NCI-H1694 (cell line): ENCODE measurements at regions not wholly inside any gene's neighbourhood (a gene's known extent, or its start where the extent isn't known, plus 50 kb on each side); places are given as distances from the start of the nearest gene placed in this dataset.

Experiments
- DNase-seq: peaks from one replicate; lab custom pipeline; 2025; lab: John Stamatoyannopoulos, UW

DNA sequence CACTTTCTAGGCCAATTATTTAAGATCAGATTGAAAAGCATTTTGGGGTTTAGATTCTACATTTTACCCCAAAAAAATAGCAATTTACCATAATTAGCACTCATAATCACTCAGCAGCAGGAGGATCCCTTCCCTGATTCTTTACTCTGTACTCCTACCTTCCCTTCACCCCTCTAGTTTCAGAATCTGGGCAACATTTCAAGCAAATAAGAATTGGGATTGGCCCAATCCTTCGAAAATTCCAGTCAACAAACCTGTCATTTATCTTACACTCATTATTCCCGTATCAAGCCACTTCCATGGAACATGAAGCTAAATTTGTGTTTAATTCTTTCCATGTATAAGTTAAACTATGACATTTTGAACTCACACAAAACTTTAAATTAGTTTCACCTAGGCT lies 349.1 kb upstream of the USP15 start:
- no peak for DNase-seq

DNA sequence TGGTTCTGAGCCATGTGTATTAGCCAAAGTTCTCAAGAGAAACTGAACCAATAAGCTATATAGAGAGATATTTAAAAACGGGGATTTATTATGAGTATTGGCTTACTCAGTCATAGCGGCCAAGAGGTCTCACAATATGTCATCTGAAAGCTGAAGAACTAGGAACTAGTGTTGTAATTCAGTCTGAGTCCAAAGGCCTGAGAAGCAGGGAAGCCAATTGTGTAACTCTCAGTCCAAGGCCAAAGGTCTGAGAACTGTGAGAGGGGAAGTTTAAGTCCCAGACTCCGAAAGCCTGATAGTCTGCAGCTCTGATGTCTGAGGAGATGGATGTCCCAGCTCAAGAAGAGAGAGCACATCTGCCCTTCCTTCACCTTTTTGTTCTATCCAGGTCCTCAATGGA lies 344.8 kb upstream of the USP15 start:
- no peak for DNase-seq

DNA sequence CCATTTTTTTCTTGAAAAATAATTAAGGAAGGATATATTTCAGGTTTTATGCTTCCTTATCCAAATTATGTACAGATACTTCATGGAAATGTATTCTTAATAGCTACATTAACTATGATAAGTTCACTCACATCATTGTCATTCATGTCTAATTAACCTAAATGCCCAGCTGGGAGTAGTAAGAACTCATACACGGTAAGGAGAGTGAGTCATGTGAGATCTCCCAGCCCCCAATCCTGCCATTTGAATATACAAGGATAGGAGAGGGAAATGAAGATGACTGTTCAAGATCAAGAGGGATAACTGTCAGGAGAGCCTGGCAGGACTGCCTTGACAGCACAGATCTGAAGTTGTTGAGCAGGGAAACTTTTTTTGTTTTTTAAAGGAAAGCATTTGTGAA lies 343.4 kb upstream of the USP15 start:
- no peak for DNase-seq

DNA sequence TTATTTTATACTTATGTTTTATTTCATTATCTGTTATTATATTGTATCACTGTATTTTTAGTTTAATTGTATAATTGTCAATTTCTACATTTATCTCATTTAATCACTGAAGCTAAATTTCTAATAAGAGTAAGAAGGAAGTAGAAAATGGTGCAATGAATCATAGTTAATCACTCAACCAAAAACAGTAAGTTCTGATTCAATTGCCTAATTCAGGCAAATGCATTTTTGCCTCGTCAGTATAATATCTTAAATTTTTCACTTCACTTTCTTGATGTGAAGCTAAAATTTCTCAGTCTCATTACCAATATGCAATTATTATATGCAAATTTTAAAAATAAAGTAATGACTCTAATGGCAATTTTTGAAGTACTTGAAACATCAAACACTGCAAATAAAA lies 340.5 kb upstream of the USP15 start:
- DNase-seq: no peak

DNA sequence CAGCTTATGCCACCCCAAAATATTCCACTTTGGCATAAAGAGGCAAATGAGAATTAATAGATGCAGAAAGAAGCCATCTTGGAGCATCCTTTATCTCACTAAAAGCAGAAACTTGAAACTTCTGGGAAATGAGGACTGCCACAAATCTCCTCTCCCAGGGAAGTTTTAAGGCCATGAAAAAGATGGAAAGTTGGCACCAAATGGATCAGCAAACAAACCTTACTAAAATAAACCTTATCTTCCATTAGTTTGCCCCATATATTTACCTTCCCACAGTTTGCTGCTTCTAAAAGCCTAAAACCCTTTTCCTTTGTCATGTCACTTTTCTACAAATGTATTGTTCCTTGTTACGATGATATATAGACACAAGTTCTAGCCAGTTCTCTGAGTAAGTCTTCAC lies 340.0 kb upstream of the USP15 start:
- DNase-seq: no peak

DNA sequence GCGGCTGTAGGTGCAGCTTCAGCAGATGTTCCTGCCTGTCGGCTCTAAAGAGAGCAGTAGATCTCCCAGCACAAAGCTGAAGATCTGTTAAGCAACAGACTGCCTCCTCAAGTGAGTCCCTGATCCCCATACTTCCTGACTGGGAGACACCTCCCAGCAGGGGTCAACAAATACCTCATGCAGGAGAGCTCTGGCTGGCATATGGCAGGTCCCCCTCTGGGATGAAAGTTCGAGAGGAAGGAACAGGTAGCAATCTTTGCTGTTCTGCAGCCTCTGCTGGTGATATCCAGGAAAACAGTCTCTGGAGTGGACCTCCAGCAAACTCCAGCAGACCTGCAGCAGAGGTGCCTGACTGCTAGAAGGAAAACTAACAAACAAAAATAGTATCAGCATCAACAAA lies 337.1 kb upstream of the USP15 start:
- no peak for DNase-seq

DNA sequence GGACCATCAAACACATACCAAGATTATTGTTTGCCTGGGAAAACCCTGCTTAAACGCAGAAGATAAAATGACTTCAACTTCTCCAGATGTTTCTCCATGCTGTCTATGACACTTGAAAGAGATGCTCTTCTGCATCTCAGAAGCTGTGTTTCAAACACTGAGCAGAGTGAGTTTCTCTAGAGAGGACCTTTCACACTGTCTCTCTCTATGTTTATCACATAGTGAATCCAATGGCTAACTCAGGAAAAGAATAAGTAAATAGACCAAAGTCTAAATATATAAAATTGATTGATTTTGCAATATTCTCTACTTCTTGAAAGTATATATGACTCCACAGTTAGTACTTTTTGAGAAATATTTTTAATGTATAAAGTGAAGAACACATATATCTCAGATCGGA lies 325.6 kb upstream of the USP15 start:
- DNase-seq: no peak

DNA sequence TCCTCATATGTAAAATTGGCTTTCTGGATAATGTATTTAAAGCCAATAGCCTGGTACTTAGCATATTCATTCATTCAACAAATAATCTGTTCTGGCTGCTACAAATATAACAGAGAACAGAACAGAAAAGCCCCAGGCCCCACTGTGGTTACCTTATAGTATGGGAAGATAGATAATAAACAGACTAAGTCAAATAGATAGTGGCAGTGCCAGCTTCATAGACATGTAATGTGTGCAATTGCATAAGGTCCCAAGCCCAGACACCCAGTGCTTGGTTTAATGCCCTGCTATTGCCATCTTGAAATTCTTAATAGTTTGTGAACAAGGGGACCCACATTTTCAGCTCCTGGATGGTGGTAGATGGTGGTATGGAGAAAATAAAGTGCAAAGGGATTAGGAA lies 320.2 kb upstream of the USP15 start:
- DNase-seq: no peak

DNA sequence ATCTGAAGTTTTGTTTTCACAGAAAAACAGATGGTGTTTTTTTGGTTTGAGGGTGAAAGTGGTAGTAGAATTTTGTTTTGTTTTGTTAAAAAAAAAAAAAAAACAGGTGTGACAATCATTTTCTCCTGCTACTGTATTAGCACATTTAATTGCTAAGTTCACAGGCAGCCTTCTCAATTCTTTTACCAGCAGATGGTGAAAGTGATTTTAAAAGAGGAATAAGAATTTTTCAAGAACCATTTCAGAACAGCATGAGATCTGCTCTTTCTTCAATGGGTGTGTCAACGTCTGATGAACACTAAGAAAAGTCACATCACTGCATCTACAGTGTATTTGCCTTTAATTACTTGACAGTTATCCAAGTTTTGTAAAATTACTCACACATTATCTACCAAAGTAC lies 303.7 kb upstream of the USP15 start:
- DNase-seq: no peak

DNA sequence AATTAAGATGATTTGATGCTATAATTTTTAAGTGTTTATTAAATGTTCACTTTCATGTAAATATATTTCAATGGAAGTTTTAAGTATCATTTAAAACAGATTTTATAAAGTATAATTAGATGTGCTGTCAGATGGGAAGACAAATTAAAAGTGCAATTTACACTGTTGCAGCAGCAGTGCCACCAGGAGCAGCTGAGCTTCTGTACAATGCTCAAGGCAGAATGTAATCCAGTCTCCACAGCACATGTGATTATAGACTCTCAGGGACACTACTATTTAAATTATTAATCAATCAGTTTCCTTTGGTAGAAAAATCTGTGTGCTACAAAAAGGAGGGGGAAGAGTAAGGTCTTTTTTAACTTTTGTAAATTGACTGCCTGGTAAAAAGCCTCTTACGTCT lies 285.7 kb upstream of the USP15 start:
- DNase-seq: no peak

DNA sequence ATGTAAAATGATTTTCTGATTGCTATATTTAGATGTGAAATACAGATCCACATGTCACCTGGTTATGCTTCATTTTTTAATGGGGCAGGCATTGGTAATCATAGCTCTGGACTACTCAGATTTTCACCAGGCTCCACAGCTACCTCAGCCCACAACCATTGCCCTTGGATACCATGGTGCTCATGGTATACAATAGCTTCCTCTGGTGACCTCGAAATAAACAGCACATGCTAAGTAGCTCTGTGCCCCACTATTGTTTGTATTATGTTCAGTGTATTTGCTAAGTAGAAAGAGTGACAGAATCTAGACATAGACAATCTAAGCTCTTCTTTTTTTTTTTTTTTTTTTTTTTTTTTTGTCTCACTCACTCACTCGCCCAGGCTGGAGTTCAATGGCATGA lies 274.4 kb upstream of the USP15 start:
- DNase-seq: no peak

DNA sequence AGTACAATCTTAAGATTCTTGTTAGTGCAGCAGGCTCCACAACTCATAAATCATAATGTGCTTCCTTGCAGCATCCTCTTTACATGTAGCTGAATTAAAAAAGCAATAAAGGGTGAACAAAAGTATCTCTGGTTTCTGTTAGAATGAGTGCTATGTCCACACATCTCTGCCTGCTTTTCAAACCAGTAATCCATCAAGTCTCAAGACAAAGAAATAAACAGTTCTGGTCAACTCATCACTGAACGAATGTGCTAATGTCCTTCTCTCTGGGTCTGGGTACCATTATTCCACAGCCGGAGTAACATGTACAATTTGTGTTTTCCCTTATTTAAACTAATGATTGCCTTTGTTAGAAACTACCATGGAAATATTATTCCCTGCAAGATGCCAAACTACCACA lies 273.0 kb upstream of the USP15 start:
- no peak for DNase-seq

DNA sequence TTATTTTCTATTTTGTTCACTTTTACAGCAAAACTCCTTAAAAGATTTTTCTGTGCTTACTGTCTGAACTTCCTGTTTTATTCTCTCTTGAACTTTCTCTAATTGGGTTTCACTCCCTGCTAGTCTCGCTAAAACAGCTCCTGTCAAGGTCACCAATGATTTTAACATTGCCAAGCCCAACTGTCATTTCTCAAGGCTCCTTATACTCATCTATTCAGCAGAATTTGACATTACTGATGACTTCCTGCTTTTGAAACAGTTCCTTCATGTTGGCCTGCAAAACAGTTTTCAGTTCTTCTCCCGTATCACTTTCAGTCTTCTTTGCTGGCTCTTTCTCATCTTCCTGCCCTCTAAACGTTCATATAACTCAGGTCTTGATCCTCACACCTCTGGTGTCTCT lies 268.5 kb upstream of the USP15 start:
- no peak for DNase-seq

DNA sequence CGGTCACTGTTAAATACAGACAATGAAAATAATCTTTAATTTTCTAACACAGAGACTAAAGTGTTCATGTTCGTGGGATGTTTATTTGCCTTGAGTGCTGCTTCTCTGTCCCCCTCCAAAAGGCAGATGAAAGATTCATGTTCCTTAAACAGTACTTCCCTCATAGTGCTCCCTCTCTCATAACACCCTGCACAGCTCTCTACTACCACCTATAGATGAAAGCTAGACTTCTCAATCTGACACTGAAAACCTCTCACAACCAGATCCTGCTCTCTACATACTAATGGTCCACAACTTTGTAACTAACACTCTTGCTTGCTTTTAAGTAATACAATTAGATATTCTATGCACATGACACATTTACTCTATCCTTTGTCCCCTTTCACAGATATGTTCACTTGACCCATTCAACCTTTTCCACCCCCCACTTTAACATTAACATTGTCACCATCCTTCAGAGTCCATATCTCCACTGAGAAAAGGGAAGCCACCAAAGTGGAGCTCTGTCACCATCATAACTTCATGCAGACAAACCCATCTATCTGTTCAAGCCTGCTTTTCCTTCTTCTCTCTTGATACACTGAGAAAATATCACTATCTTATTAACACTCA lies 266.4 kb upstream of the USP15 start:
- no peak for DNase-seq

DNA sequence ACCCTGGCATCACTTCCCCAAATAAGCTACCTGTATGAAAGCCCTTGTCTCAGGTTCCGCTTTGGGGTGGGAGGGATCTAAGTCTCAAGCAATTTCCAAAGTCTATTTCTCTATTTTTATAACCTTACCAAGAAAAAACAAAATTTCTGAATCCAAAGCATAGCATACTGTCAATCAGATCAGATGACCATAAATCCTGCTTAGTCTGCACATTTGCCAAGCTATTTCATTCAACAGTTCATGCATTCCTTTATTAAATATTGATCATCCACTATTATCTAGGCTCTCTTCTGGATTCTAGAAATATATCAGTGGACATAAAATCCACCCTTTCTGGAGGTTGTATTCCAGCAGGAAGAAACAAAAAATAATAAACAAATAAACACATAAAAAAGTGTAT lies 263.5 kb upstream of the USP15 start:
- no peak for DNase-seq

DNA sequence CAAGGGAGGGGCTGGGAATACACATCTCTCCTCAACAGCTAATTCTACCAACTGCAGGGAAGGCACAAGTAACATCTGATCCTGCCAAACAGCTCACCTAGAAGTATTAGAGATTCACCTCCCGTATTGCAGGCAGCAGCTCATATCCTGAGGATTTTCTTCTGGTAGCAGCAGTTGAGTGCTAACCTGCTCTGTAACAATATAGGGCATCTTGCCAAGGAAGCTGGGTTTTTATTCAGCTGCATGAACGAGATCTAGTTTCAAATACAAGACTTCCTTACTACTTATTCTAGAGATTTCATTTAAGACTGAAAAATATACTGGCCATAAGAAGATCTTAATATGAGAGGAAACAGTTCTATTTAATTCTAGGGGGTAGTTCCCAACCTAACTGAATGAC lies 261.4 kb upstream of the USP15 start:
- DNase-seq: no peak

DNA sequence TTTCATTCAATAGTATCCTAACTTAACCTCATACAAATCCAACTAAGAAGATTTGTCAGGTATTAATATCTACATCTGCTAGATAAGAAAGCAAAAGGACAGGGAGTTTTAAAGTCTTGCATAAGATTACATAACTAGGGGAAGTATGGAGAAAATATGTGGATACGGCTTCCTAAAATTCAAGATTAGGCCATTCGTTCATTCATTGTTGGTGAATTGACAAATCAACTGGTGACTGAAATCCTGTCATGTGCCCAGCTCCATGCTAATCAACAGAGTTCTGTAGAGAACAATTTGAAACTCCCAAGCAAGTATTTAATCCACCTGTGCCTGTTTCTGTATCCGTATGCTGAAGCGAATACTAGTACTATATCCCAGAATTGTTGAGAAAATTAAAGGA lies 260.9 kb upstream of the USP15 start:
- DNase-seq: no peak

DNA sequence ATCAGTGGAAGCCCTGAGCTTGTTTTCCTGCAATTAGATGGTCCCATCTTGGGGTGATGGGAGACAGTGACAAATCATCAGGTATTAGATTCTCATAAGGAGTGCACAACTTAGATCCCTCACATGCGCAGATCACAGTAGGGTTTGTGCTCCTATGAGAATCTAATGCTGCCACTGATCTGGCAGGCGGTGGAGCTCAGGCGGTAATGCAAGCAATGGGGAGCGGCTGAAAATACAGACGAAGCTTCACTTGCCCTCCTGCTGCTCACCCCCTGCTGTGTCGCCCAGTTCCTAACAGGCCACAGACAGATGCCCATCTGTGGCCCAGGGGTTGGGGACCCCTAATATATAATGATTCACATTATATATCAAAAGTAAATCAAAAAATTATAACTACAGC lies 258.8 kb upstream of the USP15 start:
- no peak for DNase-seq

DNA sequence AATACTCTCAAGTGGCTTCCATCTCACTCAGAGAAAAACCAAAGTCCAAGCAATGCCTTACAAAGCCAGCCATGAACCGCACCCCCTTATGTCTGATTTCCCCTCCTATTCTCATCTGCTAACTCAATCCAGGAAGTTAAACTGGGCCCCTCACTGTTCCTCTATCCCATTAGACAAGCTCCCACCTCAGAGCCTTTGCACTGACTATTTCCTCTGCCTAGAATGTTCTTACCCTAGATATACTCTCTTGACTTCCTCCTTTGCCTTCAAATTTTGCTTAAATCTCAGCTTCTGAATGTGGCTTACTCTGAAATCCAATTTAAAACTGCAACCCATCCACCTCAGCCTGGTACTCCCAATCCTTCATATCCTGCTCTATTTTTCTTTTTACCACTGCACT lies 257.0 kb upstream of the USP15 start:
- DNase-seq: no peak

DNA sequence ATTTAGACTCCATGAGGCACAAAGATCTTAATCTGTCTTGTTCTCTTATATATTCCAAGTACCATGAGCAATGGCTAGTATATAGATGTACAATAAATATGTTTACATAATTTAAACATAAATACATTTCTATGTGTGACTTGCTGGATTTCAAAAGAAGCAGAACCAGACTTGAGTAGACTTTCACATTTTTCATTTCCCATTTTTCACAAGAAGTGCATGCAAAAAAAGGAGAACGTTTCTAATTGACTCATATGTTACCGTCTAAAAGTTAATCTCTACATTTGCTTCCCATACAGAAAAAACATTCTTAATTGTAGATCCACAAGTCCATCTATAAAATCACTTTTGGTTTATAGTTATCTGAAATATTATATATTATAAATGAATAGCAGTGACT lies 256.5 kb upstream of the USP15 start:
- DNase-seq: no peak

DNA sequence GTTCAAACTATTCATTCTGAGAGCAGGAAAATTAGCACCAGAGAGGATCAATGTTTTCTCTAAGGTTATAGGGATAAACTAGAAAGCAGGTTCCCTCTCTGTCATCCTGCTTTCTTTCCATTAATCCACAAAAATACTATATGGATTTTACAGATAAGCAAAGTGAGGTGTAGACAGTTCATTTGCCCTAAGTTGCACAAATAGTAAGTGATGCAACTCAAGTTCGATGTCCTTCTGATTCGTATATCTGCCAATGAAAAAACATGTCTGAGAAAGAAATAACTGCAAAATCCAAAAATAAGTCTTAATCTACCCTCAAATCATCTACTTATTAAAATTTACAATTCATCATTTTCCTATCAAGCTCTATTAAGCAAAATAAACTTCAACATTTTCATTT lies 254.6 kb upstream of the USP15 start:
- DNase-seq: no peak

DNA sequence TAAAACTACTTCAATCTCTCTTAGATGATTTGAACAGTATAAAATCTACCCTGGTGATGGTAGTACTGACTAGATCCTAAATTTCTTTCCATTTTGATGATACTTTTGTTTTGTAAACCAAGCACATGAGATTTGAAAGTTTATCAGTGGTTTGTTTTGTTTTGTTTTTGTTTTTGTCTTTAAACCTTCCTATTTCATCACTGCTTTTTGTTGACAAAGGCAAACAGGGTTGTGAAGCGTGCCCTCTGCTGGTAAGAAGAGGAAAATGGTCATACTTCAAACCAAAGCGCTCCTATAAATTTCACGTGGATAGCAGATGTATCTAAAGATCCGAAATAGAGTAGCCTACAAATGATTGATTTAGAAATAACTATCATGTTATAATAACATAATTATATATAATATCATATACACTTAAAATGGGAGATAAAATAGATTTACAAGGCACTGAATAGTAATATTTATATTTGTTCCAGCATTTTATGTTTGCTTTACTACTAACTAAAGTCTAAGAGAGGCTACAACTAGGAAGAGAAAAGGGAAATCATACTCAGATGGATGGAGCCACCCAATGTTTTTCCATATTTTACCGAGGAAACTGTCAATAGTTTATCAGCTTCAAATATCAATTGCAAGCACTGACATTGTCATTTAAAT lies 254.0 kb upstream of the USP15 start:
- peak; percentile 2 for DNase-seq

DNA sequence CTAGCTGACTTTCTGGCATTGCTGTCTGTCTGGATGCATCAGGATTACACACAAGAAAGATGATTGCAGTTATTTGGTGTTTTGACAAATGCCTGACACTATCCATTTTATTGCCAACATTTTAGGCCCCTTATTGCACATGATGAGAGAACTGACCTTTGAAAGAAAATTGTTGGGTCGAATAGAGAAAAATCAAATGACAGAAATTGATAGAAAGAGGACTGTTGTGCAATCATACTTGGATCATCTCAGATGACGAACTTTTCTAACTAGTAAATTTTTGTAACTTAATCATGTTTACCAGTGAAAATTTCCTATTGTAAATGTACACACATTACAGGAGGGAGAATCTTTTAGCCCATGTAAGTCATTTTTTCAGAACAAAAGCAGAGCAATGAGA lies 251.5 kb upstream of the USP15 start:
- no peak for DNase-seq

DNA sequence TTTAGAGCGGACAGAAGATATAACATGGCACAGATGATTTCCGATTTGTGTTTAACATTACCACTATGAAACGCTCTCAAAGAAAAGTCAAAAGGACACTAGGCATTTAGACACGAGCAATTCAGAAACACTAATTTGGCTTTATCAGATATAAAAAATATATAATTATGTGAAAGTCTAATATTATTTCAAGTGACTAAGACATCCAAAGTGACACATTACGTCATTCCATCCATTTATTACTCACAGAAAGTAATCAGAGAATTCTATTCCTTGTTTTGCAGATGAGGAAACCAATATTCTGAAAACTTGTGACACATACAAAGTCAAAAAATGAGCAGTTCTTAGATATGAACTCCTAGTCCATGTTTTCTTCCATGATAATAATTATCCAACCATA lies 250.8 kb upstream of the USP15 start:
- DNase-seq: no peak
